ENCODE measurements at regions not wholly inside any gene's neighbourhood (a gene's known extent, or its start where the extent isn't known, plus 50 kb on each side); places are given as distances from the start of the nearest gene placed in this dataset.

GRCh38 chr5:29550523-29550922 lies 1643.0 kb upstream of the CDH6 start (continued):
- TF ChIP-seq NANOG (IDR thresholded peaks at IDR 0.05; ENCODE audit: insufficient read depth, low read depth, low read length, poor library complexity, severe bottlenecking) = no peak
- TF ChIP-seq, protein P1, sequence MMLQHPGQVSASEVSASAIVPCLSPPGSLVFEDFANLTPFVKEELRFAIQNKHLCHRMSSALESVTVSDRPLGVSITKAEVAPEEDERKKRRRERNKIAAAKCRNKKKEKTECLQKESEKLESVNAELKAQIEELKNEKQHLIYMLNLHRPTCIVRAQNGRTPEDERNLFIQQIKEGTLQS (IDR thresholded peaks at IDR 0.05; ENCODE audit: insufficient read depth, low read depth, low read length) = no peak
- no peak for TF ChIP-seq EGR1 (IDR thresholded peaks at IDR 0.05; ENCODE audit: borderline replicate concordance, low read depth, low read length)

All from H1 (cell line).